HG02885 (cell line): ENCODE measurements at regions not wholly inside any gene's neighbourhood (a gene's known extent, or its start where the extent isn't known, plus 50 kb on each side); places are given as distances from the start of the nearest gene placed in this dataset.
"Not testable (repeated sequence)": the region's sequence is repeated elsewhere in the genome, so short reads cannot be mapped to it uniquely, and the experiment has no call there.

Experiments
- ATAC-seq: cut with Tn5 transposase; IDR thresholded peaks from one replicate; pipeline ENCODE4 v1.9.1; 2021; ENCODE audit warnings: mild to moderate bottlenecking; ENCODE audit not compliant: unreplicated experiment, poor library complexity

DNA sequence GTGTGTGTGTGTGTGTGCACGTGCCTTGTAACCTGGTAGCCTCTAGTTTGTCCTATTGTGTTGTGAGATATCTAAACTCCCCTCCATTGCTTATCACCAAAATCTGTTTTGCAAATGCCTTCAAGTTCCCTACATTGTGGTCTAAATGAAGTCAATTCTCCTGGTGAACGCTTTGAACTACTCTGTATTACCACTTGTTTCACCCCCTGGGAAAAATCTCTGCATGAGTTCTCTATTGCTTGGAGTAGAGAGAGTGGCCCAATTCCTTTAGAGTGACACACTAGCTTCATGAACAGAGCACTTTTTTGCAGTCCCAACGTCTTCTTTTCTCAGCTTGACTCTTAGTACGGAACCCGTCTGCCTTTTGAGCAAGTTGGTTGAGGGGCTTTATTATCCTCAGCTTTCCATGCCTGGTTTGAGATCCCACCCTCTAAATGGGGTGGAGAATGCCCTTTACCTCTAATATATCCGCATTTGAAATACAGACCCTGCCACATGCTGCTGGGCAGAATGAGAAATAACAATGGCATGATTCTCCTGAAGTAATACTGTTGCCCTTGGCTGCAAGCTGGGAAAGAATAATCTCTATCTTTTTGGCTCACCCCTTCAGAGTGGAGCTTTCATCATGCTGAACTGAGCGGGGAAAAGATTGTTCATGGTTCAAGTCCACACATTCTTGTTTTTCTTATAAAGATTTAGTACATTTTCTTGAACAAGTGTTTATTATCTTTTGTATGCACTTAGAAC, 2545.3 kb downstream of the PCDH9 start:
- no peak for ATAC-seq

- ATAC-seq = no peak
These were observed 2546.0 kb downstream of the PCDH9 start for GRCh38 chr13:64684108-64684507.

DNA sequence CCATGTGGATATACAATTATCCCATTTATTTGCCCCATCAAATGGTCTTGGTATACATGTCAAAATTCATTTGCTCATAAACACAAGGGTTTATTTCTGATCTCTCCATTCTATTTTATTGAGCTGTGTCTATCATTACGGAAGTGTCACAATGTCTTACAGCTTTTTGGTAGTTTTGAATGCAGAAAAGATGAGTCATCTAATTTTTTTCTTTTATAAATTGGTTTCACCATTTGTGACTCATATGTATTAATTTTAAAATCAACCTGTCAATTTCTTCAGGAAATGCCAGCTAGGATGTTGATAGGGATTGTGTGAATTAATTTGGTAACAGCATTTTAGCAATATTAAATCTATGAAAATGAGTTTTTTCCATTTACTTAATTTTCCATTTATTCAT, 2549.4 kb downstream of the PCDH9 start:
- no peak for ATAC-seq

GRCh38 chr13:64675255-64675892, 2554.8 kb downstream of the PCDH9 start:
- ATAC-seq = no peak

DNA sequence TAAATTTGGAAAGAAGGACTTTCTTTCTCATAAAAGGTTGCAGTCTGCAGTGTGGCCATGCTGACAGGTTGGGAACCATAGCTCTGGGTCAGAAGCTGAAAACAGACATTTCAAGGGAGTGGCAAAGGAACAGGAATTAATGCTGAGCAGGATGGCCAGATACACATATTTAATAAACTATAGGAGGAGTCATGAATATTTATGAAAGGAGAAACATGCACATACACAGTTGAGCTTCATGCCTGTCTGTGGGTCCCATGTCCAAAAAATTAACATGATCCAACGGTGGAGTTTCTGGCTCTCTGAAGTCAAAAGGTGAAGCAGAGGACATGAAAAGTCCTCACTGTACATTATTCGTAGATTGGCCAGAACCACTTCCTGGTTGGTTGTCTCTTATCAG, 2556.0 kb downstream of the PCDH9 start:
- ATAC-seq = no peak

- ATAC-seq = no peak
These were observed 2557.4 kb downstream of the PCDH9 start for GRCh38 chr13:64672751-64673150.

GRCh38 chr13:64662887-64663593, 2567.1 kb downstream of the PCDH9 start:
- ATAC-seq = no peak

DNA sequence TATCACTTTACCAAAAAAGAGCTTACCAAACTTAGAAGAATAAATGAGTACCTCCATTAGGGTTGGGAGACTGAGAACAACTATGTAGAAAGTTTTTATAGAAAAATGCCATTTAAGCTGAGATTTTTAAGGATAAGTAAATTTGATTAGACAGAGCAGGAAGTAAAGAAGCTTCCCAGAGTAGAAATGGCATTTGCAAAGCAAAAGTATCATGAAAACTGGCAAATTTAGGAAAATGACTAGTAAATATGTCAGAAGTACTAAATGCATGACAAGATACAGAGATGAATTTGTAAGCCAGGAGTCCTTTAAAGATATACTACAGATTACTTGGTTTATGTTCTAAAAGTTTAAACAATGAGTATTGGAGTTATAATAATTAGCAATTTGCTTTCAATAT, 2581.8 kb downstream of the PCDH9 start:
- ATAC-seq = no peak

DNA sequence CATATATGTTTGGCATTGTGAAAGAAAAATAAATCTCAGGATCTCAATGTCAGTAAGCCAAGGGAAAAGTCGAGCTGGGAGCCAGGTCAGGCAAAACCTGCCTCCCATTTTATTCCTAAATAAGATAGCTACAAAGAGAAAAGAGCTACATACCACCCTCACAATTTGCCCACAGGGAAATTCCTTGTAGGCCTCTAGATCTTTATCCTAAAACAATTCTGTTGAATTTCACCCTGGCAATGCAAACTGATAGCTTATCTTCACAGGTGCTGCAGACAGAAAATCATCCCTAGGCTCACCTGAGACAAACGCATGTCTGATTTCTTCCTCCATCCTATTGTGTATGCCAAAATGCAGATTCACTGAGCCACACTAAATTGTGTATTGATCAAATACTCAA, 2587.1 kb downstream of the PCDH9 start:
- no peak for ATAC-seq

DNA sequence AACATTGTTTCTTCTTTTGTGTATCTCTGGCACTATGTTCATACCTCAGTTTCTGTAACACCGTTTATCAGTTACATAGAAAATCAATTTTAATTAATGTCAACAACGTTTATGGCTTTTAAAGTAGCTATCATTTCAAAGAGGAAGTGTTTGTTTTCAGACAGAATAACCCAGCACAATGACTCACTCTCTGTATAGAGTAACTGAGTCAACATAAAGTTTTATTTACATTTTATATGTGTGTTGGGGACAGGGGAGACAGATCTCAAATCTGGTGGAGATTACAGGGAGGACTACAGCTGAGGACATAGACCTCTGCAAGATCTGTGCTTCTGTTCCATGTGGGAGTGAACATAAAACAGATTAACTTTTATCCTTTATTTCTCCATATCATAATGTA, 2590.1 kb downstream of the PCDH9 start:
- no peak for ATAC-seq

- ATAC-seq = no peak
These were observed 2590.9 kb downstream of the PCDH9 start for GRCh38 chr13:64639206-64639605.

DNA sequence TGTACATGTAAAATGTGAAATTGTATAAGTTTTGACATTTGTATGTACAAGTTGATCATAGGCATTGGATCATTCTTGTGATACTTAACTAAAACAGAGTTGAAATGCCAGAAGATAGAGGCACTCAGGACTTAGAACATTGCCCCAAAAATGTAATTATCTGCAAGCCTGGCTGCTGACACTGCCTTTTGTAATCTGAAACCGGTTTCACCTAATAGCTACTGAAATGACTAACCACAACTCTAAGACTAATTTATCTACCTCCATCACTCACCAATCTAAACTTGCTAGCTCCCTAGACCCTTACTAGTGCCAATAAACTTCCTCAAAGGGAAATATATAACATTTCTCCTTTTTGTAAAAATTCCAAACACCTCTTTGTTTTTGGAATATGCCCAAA, 2596.2 kb downstream of the PCDH9 start:
- ATAC-seq = no peak

GRCh38 chr13:64627654-64628053, 2602.5 kb downstream of the PCDH9 start:
- ATAC-seq = no peak

DNA sequence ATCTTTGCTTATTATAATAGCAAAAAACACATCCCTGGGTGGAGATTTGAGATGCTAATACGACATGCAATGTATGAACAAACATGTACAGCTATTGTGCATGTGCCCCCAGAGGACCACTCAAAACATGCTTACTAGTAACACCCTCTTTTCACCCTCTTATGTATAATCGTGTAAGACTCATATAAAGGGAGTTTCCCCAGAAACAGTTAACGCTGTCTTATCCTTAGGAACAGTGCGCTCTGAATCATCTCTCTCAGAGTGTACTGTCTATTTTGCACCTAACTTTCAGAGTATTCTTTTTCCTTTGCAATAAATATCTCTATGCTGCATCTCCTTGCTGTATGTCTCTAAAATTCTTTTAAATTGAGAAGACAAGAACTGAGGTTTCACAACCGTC, 2604.0 kb downstream of the PCDH9 start:
- ATAC-seq = no peak

- no peak for ATAC-seq
These were observed 2612.9 kb downstream of the PCDH9 start for GRCh38 chr13:64617231-64617630.

GRCh38 chr13:64591971-64592370, 2638.2 kb downstream of the PCDH9 start:
- ATAC-seq = no peak

GRCh38 chr13:64579331-64579730, 2650.8 kb downstream of the PCDH9 start:
- no peak for ATAC-seq

DNA sequence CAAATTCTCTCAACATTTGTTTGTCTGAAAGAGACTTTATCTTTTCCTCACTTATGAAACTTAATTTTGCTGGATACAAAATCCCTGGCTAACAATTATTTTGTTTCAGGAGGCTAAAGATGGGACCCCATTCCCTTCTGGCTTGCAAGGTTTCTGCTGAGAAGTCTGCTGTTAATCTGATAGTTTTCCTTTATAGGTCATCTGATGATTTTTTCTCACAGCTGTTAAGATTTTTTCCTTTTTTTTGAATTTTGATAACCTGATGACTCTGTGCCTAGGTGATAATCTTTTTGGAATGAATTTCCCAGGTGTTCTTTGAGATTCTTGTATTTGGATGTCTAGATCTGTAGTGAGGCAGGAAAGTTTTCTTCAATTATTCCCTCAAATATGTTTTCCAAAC, 2661.4 kb downstream of the PCDH9 start:
- no peak for ATAC-seq

- not testable (repeated sequence) for ATAC-seq
These were observed 2672.1 kb downstream of the PCDH9 start for GRCh38 chr13:64558031-64558430.

GRCh38 chr13:64556376-64556775, 2673.8 kb downstream of the PCDH9 start:
- no peak for ATAC-seq

DNA sequence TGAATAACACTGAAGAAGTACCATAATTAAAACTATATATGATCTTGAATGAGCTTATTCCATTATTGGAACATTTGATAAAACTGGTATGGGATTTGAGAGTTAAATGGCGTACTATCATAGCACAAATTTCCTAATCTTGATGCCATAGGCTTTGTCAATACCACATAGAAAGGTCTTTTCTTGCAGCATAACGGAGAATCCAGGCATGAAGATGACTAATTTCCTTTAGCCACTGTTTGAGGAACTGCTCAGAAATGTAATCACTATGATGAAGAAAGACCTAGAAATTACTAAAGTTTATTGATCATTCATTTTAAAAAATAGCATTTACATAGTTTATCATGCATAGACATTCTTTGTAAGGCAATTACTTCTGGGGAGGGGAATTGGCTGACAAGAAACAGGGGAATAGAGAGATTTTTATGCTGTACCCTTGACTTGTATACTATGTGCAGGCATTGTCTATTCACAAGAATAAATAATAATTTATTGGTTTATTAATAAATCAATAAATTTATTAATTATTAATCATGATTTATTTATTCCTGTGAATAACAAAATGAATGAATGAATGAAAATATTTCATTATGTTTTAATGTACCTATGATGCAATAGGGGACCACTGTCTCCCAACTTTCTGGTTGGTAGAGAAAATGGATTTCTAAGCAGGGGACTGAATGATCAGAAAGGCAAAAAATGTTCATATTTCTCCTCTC, 2676.6 kb downstream of the PCDH9 start:
- ATAC-seq = no peak
